ENCODE measurements at regions not wholly inside any gene's neighbourhood (a gene's known extent, or its start where the extent isn't known, plus 50 kb on each side); places are given as distances from the start of the nearest gene placed in this dataset.

DNA sequence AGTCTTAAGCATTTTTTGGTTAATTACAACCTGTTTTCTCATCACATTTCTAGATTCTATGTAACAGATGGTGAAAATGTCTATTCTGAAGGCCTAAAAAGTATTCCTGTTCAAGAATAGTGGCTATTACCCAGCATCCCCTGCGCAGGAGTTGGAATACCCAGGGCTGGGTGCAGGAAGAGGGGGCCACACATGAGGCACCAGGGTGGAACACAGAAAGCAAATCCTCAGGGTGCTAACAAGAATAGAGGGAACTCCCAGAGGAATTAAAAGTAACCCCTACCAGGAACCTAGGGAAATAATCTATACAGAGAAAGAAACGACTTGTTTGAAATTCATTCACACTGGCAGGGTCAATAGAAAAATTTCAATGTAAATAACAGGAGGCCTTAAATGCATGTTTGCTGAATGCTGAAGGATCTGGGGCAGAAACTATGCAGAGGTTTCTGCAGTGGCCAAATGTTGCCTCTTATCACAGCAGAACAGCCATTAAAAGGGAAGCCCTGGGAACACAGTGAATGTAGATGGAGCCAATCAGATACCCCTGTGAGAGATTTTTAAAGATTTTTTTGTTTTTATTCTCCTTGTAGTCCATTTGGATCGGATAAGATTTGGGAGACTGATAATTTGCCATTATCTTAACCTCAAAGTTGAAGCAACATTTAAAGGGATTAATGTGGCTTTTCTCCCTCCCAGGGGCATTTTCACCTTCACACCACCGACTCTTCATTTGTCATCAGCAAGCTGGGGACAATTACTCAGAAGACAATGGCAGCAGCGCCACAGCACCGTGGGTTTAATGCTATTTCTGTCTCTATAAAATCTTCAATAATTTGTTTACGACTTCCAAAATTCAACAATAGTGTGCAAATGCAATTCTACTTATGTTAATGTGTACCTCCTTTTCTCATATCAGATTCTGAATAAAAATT is 196.0 kb upstream of the PSMD7 start:
- no peak for DNase-seq (ENCODE audit: low read depth in 2 of 3, low spot score in 1 of 3)

- DNase-seq (ENCODE audit: low read depth in 2 of 3, low spot score in 1 of 3), result no peak
Measured at GRCh38 chr16:74099530-74099929, 197.1 kb upstream of the PSMD7 start.

DNA sequence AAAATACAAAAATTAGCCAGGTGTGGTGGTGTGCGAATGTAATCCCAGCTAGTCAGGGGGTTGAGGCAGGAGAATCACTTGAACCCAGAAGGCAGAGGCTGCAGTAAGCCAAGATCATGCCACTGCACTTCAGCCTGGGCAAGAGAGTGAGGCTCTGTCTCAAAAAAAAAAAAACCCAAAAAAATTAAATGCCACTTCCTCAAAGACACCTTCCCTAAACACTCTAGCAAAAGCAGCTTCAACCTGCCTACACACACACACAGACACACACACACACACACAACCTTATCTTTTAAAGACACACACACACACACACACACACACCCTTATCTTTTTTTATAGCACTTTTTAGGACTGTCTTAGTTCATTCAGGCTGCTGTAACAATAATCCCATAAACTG is 201.7 kb upstream of the PSMD7 start:
- DNase-seq (ENCODE audit: low read depth in 2 of 3, low spot score in 1 of 3), result no peak

- no peak for DNase-seq (ENCODE audit: low read depth in 2 of 3, low spot score in 1 of 3)
Measured at GRCh38 chr16:74094514-74094913, 202.1 kb upstream of the PSMD7 start.

DNA sequence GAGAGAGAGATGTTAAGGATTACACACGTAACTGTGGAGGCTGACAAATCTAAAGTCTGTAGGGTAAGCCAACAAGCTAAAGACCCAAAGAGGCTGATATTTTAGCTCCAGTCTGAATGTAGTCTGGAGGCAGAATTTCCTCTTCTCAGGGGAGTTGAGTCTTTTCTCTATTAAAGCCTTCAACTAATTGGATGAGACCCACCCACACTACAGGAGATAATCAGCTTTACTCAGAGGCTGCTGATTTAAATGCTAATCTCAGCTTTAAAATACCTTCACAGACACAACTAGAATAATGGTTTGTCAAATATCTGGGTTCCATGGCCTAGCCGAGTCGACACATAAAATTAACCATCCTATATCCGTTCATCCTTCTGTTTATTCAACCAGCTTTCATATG is 204.3 kb upstream of the PSMD7 start:
- no peak for DNase-seq (ENCODE audit: low read depth in 2 of 3, low spot score in 1 of 3)

- no peak for DNase-seq (ENCODE audit: low read depth in 2 of 3, low spot score in 1 of 3)
Measured at GRCh38 chr16:74090871-74091270, 205.7 kb upstream of the PSMD7 start.

- no peak for DNase-seq (ENCODE audit: low read depth in 2 of 3, low spot score in 1 of 3)
Measured at GRCh38 chr16:74083541-74083940, 213.1 kb upstream of the PSMD7 start.

DNA sequence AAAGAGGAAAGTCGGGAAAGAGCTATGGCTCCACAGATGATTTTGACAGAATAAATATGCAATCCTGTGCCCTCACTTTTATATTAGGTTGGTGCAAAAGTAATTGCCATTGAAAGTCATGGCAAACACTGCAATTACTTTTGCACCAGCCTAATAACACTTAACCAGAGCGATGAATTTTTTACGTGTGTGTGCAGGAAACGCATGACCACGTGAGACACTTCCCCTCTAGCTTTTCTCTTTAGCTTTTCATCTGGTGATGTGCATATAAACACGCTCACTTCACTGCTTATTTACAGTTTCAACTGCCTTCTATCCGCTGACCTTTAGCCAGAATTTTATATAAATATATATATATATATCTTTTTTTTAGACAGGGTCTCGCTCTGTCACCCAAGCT is 216.3 kb upstream of the PSMD7 start:
- no peak for DNase-seq (ENCODE audit: low read depth in 2 of 3, low spot score in 1 of 3)

DNA sequence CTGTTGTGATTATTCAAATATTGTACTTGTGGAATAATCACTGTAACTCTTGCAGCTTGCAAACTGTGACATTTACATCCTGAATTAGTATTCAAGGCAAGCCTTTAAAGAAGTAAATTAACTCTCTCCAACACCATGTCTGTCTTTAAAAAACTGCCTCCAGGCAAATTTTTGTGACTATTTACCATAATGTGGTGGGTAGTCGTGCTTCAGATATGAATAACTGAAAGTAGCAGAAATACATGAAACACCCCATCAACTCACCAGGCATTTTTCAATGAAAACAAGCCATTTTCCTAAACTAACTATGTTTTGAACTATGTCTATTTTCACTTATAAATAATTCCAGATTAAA is 217.4 kb upstream of the PSMD7 start:
- no peak for DNase-seq (ENCODE audit: low read depth in 2 of 3, low spot score in 1 of 3)

DNA sequence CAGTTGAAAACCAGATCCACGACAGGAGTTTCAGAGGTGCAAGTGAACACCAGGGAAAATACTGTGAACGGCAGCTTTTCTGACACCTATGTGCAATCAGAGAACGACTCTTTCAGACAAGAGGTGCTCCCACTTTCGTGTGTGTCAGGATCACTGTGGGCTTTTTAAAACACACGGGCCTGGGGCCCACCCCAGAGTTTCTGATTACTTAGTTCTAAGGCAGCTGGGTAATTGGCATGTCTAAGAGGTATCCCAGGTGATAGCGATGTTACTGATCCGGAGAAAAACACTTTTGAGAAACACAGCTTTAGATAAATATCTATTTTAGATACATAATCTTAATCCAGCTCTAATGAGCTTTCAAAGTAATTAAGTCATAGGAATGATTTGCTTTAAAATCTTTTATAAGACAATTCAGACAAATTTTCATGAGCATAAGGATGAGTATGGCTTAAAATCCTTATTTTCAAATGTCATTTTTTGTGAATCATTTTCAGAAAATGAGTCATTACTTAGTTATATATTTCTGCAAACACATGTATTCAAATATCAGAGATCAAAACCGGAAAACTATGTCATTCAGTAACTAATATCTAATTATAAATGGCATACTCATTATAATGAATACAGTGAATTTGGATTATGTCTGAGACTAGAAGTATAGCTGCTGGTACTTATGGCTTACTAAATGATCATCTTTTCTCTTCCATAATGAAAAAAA is 217.9 kb upstream of the PSMD7 start:
- no peak for DNase-seq (ENCODE audit: low read depth in 2 of 3, low spot score in 1 of 3)

GRCh38 chr16:74076568-74076967 is 220.0 kb upstream of the PSMD7 start:
- no peak for DNase-seq (ENCODE audit: low read depth in 2 of 3, low spot score in 1 of 3)

DNA sequence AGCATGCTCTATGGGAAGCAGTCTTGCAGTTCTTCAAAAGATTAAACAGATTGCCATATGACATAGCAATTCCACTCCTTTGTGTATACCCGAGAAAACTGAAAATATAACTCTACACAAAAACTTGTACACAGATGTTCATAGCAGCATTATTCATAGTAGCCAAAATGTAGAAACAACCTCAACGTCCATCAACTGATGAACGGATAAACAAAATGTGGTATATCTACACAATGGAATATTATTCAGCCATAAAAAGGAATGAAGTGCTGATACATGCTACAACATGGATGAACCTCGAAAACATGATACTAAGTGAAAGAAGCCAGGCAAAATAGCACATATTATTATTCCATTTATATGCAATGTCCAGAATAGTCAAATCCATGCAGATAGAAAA is 221.2 kb upstream of the PSMD7 start:
- DNase-seq (ENCODE audit: low read depth in 2 of 3, low spot score in 1 of 3), result no peak

DNA sequence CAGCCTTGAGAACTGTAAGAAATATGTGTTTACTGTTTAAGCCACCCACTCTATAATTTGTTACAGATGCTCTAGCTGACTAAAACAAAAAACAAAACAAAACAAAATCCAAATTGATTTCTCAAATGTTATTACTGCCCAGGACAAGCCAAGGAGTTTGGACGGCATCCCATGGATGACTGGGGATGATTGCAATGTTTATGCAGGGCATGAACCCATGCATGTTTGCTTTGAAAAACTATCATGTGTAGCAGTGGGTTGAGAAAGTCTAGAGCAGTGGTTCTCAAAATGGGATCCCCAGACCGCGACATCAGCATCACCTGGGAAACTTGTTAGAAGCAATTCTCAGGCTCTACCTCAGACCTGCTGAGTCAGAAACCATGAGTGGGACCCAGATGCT is 223.2 kb upstream of the PSMD7 start:
- DNase-seq (ENCODE audit: low read depth in 2 of 3, low spot score in 1 of 3), result no peak

DNA sequence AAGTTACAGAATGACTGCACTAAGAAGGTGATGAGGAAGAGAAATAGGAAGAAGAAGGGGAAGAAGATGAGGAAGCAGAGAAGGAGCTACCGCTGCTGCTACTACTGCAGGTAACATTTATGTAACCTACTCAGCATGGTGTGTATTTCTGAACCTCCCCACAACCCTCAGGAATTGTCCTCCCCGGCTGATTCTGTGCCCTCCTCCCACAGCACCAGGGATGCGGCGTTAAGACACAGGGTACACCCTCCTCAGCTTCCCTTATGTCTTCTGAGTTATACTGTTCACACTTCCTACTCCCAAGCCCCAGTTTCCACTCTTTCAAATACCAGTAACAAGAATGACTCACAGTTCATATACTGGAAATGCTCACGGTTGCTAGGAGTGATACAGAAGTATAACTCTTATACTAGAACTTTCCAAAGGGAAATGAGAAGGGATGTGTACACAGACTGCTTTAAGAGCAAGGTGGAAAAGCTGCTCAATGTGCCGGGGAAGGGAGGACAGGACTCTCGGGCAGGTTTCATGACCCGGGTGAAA is 224.5 kb upstream of the PSMD7 start:
- no peak for DNase-seq (ENCODE audit: low read depth in 2 of 3, low spot score in 1 of 3)

DNA sequence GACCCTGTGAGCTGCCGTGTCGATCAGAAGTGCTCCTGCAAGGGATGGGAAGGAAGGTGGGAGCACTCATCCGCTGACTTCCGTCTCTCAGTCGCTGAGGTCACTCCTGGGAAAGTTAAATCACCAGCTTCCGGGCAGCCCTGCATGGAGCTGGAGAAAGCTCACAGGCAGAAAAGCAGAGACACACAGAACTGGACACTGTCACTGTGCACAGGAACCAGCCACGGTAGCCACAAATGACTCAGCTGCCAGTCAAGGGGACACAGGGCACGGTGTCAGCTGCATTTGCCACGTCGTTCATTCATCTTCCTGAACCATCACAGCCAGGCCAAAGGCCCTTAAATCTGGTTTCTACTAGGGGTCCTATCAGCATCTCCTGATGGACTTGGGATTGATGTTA is 226.4 kb upstream of the PSMD7 start:
- no peak for DNase-seq (ENCODE audit: low read depth in 2 of 3, low spot score in 1 of 3)

DNA sequence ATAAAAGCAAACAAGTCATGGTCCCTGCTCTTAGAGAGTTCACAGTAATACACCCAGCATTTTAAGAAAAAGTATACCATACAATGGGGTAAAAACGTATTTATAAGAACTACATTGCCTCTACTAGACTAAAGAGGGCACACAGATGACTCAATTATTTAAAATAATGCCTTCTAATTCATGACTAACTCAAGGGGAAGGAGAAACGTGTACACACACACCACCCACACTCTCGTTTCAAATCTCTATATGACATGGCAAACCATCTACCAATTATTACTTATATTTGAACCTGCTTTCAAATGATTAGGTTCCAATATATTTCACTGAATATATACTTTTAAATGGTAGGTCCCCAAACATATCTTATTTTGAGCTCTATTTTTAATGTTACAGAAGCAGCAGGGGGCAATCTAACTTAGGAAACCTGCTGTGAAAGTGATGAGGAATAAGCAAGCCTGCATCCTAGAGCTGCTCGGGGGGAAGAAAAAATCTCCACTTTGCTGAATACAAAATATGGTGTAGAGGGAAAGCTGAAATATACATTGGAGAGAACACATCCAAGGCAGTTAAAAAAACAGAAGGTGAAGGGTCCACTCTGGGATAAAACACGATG is 232.4 kb upstream of the PSMD7 start:
- DNase-seq (ENCODE audit: low read depth in 2 of 3, low spot score in 1 of 3), result no peak

DNA sequence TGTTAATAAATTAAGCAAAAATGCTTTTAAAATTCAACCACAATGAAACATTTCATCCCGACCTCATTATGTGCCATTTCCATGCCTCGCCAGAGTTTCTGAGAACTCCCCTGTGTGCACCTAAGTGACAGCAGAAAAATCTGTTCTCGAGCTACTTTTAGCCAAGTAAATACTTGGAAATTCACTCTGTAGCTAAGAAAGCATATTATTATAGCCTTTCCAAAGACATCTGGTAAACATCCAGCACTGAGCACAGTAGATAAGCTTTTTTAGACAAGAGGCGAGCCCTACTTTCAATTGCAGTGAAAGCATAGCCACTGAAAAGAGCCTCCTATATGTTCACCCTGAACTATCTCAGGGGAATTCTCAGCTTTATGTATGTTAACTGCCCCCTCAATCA is 242.8 kb upstream of the PSMD7 start:
- DNase-seq (ENCODE audit: low read depth in 2 of 3, low spot score in 1 of 3), result no peak

GRCh38 chr16:74053312-74053711 is 243.3 kb upstream of the PSMD7 start:
- no peak for DNase-seq (ENCODE audit: low read depth in 2 of 3, low spot score in 1 of 3)

- no peak for DNase-seq (ENCODE audit: low read depth in 2 of 3, low spot score in 1 of 3)
Measured at GRCh38 chr16:74052016-74052415, 244.6 kb upstream of the PSMD7 start.

- DNase-seq (ENCODE audit: low read depth in 2 of 3, low spot score in 1 of 3), result no peak
Measured at GRCh38 chr16:74049027-74049426, 247.6 kb upstream of the PSMD7 start.

GRCh38 chr16:74046524-74046923 is 250.1 kb upstream of the PSMD7 start:
- DNase-seq (ENCODE audit: low read depth in 2 of 3, low spot score in 1 of 3), result no peak

- no peak for DNase-seq (ENCODE audit: low read depth in 2 of 3, low spot score in 1 of 3)
Measured at GRCh38 chr16:74045513-74045912, 251.1 kb upstream of the PSMD7 start.
